EH (cell line): ENCODE measurements at regions not wholly inside any gene's neighbourhood (a gene's known extent, or its start where the extent isn't known, plus 50 kb on each side); places are given as distances from the start of the nearest gene placed in this dataset.
A peak's percentile ranks its signal among the peaks of the same experiment; 100 is the strongest.

Experiments
- DNase-seq: peaks from one replicate; pipeline ENCODE4 v3.0.0-alpha.2; 2015; ENCODE audit warnings: low read depth

GRCh38 chr13:99027661-99028425 is 50.0 kb upstream of the DOCK9 start:
- no peak for DNase-seq

- DNase-seq: no peak
These were observed 51.0 kb upstream of the DOCK9 start for GRCh38 chr13:99028890-99029289.

- no peak for DNase-seq
These were observed 51.7 kb upstream of the DOCK9 start for GRCh38 chr13:99029576-99029975.

GRCh38 chr13:99030326-99030725 is 52.5 kb upstream of the DOCK9 start:
- DNase-seq: peak; percentile 30

- DNase-seq: no peak
These were observed 54.0 kb upstream of the DOCK9 start for GRCh38 chr13:99031832-99032231.

- DNase-seq: peak; percentile 47
These were observed 56.0 kb upstream of the DOCK9 start for GRCh38 chr13:99033814-99034213.

- DNase-seq: no peak
These were observed 56.6 kb upstream of the DOCK9 start for GRCh38 chr13:99034333-99035085.

- no peak for DNase-seq
These were observed 57.9 kb upstream of the DOCK9 start for GRCh38 chr13:99035715-99036114.

- DNase-seq: no peak
These were observed 59.9 kb upstream of the DOCK9 start for GRCh38 chr13:99037756-99038155.

- no peak for DNase-seq
These were observed 61.9 kb upstream of the DOCK9 start for GRCh38 chr13:99039718-99040280.

- no peak for DNase-seq
These were observed 62.8 kb upstream of the DOCK9 start for GRCh38 chr13:99040536-99041131.

- no peak for DNase-seq
These were observed 63.5 kb upstream of the DOCK9 start for GRCh38 chr13:99041337-99041736.

- DNase-seq: no peak
These were observed 63.9 kb upstream of the DOCK9 start for GRCh38 chr13:99041788-99042187.

- no peak for DNase-seq
These were observed 64.8 kb upstream of the DOCK9 start for GRCh38 chr13:99042521-99043250.

GRCh38 chr13:99043831-99044231 is 66.0 kb upstream of the DOCK9 start:
- peak; percentile 76 for DNase-seq

- no peak for DNase-seq
These were observed 66.9 kb upstream of the DOCK9 start for GRCh38 chr13:99044764-99045163.

GRCh38 chr13:99045396-99045795 is 67.5 kb upstream of the DOCK9 start:
- DNase-seq: peak; percentile 75

GRCh38 chr13:99046851-99047250 is 69.0 kb upstream of the DOCK9 start:
- DNase-seq: peak; percentile 62

GRCh38 chr13:99050983-99051488 is 73.2 kb upstream of the DOCK9 start:
- DNase-seq: no peak

GRCh38 chr13:99051768-99052455 is 74.0 kb upstream of the DOCK9 start:
- DNase-seq: no peak

GRCh38 chr13:99053636-99054233 is 75.9 kb upstream of the DOCK9 start:
- DNase-seq: no peak
